ENCODE measurements at regions not wholly inside any gene's neighbourhood (a gene's known extent, or its start where the extent isn't known, plus 50 kb on each side); places are given as distances from the start of the nearest gene placed in this dataset.
"Not testable (repeated sequence)": the region's sequence is repeated elsewhere in the genome, so short reads cannot be mapped to it uniquely, and the experiment has no call there.

DNA sequence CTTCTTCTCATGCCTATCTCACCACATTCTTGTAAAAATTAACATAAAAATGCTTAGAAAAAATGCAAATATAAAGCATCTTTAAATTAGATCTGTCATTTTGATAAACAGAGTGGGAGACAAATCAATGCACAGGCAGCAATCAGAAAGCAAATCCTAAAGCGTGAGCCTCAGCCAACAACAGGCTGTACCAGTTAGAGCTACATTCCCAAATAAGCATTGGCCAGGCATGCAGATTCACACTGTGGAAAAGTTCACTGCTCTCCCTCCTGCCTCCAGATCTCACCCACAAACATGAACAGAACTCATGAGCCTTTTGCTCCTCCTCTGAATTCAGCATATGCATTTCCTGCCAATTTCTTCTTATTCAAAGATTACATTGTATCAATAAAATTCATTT, 115.2 kb upstream of the FAT3 start:
- DNase-seq: no peak

- DNase-seq: no peak
Measured at GRCh38 chr11:92107331-92107730, 117.3 kb upstream of the FAT3 start.

DNA sequence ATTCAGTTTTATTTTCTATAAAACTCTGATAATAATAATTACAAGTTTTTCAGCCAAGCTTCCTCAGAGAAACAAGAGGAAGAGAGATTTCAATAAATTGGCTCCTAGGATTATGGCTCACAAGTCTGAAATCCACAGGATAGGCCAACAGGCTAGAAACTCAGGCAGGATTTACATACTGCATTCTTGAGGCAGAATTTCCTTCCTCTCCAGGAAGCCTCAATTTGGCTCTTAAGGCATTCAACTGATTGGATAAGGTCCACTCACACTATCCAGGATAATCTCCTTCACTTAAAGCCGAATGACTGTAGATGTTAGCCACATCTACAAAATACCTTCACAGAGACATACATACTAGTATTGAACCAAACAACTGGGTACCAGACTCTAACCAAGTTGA, 120.3 kb upstream of the FAT3 start:
- DNase-seq: no peak

DNA sequence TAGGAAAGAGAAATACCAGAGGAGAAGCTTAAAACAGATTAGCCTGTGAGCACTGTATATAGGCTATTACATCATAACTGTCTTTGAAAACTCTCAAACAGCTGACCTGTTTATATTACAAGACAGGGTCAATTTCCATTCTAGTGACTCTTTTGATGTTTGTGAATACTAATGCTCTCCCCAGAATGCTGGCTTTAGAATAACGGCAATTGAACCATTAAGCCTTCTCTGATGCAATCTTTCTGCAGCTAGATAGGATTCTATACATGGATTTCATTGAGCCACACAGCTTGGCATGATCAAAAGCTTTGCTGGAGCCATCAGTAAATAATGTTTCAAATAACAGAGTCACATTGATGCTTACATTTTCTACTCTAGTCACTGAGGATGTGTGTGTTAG, 122.7 kb upstream of the FAT3 start:
- DNase-seq: no peak

DNA sequence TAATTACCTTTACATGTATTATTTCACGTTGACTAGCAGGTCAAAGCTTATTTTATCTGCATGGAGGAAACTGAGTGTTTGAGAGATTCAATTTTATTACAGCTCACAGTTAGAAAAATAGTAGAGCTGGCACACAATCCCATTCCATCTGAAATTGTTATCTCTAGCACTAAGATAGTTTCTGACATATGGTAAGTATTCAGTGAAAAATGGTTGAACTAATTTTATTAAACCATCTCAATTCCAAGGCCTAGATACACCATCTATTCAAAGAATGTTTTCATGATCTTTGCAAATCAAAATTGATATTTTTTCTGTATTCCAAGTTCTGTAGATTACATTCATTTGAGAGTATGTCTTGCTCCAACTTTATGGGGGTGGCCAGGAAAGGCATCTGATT, 125.4 kb upstream of the FAT3 start:
- no peak for DNase-seq

- no peak for DNase-seq
Measured at GRCh38 chr11:92098172-92098571, 126.4 kb upstream of the FAT3 start.

GRCh38 chr11:92087725-92088537, 136.7 kb upstream of the FAT3 start:
- no peak for DNase-seq

DNA sequence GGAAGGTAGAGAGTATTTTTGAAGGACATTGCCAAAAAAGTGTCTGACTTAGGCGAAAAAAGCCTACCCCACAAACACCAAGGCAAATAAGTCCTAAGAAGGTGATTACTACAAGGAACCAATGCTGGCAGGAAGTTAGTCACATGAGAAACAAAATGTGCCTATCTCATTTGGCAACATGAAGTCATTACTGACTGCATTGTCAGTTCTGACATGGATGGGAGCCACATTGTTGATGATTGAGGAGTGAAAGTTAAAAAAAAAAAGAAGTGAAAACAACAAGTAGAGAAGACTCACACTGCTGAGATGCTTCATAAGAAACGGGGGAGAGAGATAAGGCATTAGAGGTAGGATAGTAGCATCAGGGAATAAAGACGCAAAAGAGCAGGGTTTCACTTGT, 141.5 kb upstream of the FAT3 start:
- no peak for DNase-seq

GRCh38 chr11:92082652-92083051, 142.0 kb upstream of the FAT3 start:
- no peak for DNase-seq

GRCh38 chr11:92074498-92074897, 150.1 kb upstream of the FAT3 start:
- not testable (repeated sequence) for DNase-seq

GRCh38 chr11:92071660-92072059, 153.0 kb upstream of the FAT3 start:
- DNase-seq: no peak

DNA sequence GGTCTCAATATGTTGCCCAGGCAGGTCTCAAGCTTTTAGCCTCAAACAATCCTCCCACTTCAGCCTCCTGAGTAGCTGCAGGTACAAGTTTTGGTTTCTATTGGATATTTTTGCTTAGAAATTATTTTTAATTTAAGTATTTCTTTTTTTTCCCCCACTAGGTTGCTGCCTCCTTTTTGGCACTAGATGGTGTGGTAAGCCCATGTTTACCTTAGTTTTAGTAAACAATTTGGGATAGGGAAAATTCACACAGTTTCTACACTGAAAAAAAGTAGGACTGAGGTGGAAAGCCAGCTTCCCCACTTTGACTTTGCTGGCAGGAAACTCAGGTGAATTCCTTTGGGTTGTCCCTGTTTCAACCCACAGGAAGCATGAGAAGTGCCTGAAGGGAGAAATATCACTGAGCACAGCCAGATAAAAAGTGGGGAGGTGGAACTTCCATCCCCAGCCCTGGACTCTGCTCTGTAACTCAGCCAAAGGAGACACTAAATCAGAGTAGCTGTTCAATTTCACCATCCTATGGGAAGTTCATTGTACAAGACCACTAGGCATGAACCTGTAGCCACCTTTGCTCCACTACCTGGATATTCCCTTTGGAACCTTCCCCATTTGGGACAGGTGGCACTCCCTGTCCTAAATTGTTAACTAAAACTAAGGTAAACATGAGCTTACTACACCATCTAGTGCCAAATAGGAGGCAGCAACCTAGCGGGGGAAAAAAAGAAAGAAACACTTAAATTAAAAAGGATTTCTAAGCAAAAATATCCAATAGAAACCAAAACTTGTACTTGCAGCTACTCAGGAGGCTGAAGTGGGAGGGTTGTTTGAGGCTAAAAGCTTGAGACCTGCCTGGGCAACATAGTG, 154.4 kb upstream of the FAT3 start:
- no peak for DNase-seq

GRCh38 chr11:92067016-92067415, 157.6 kb upstream of the FAT3 start:
- DNase-seq: no peak

DNA sequence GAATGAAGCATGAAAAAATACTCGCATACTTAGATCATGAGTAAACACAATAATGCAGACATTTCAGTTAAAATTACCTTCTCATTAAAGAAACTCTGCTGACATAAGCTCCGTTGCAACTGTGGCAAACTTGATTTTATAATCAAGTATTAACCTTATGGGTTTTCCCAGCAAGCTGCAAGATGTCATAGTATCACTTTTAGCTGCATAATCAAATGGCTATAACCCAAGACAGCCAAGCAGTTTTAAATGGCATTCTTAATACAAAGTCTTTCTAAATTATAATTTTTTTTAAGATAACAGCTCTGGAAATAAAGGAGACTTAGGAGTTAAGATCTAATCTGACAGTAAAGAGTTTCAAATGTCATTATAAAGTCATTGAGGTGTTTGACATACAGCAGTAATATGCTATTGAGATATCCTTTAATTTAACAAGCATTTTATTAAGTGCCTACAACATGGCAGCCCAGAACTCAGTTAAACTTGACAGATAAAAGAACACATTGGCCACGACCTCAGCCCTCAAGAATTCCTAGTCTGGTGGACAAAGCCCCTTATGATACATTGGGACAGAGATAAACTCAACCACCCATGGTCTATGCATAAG, 163.1 kb upstream of the FAT3 start:
- no peak for DNase-seq

GRCh38 chr11:92057849-92058442, 166.7 kb upstream of the FAT3 start:
- no peak for DNase-seq

DNA sequence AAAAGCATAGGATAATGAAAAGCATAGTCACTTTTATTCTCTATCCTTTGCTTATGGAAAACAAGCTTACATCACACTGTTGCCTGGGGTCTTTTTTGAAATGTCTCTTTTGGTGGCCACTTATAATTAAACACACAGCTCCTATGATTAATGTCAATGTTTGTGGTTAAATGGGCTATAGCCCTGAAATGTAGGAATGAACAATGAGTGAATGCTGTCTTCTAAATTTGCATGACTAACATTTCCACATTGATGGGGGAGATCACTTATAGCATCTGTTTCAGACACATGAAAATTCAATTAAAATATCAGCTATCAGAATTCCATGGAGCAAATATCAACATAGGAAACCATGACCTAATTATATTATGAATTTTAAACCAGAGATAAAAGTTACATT, 171.4 kb upstream of the FAT3 start:
- DNase-seq: no peak

DNA sequence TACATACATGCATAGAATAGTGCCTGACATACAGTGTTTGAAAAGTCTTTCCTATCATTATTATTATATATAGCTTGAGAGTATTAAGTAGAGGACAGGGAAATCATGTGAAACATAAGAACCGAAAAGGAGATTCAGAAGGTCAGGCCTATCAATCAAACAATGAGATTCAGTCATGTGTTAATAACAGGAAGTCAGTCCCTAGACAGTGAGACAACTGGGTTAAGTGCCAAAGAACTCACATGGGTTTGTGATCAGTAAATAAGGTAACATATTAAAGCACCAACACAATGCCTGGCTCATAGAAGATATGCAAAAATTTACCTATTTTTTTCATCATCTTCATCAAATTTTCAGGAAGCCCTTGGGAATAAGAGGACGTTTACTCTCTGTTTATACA, 174.3 kb upstream of the FAT3 start:
- DNase-seq: no peak

DNA sequence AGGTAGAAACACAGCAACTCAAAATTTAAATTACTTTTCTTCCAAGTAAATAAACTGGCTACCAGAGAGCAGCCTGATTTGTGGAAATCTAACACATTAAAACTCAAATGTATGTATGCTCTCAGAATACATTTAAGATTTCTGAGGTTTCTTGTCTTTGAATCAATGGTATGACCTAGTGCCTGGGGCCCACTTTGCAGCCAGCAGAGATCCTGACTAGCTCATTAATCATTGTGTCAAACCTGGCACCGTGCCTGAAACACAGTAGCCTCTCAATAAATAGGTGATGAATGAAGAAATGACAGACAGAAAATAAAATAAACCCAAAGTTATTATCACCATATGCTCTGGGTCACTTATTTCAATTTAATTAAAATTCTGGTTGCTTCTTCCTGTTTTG, 176.2 kb upstream of the FAT3 start:
- no peak for DNase-seq

- DNase-seq: no peak
Measured at GRCh38 chr11:92046103-92046502, 178.5 kb upstream of the FAT3 start.

DNA sequence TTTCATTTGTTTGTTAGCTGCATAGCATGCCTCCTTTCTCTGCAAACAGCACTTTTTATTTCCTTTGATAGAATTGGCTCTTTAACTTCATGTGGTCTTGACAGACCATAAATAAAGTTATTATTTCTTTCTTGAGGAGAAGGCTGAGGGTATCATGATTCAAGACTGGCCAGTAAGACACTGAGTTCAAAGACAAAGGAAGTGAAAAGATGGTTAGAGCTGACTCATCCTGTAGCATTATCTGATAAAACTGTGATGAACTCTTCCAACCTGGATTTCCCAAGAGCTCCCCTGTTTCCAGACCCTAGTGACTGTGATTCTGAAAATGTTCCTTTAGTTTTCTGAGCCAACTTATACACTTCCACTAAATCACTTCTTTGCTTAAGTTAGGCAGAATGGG, 179.3 kb upstream of the FAT3 start:
- no peak for DNase-seq

GRCh38 chr11:92035488-92035887, 189.1 kb upstream of the FAT3 start:
- no peak for DNase-seq

DNA sequence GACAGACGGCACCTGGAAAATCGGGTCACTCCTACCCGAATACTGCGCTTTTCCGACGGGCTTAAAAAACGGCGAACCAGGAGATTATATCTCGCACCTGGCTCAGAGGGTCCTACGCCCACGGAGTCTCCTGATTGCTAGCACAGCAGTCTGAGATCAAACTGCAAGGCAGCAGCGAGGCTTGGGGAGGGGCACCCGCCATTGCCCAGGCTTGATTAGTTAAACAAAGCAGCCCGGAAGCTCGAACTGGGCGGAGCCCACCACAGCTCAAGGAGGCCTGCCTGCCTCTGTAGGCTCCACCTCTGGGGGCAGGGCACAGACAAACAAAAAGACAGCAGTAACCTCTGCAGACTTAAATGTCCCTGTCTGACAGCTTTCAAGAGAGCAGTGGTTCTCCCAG, 197.5 kb upstream of the FAT3 start:
- not testable (repeated sequence) for DNase-seq

DNA sequence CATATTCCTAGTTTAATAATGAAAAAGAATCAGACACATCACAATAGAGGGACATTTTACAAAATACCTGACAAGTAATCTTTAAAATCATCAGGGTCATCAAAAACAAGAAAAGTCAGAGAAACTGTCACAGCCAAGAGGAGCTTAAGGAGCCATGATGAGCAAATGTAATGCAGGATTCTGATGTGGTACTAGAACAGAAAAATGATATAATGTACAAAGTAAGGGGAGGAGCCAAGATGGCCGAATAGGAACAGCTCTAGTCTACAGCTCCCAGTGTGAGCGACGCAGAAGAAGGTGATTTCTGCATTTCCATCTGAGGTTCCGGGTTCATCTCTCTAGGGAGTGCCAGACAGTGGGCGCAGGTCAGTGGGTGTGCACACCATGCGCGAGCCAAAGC, 198.0 kb upstream of the FAT3 start:
- no peak for DNase-seq

- DNase-seq: no peak
Measured at GRCh38 chr11:92024788-92025187, 199.8 kb upstream of the FAT3 start.
